Activated CD4-positive, alpha-beta T cell treated with anti-CD3 and anti-CD28 coated beads for 36 hours (primary cell): ENCODE measurements at regions not wholly inside any gene's neighbourhood (a gene's known extent, or its start where the extent isn't known, plus 50 kb on each side); places are given as distances from the start of the nearest gene placed in this dataset.

ENCODE experiments used
- ATAC-seq: fragments of 200-7000 bp; cut with Tn5 transposase; one replicate; pipeline ENCODE4 v1.10.0; 2021; ENCODE audit warnings: mild to moderate bottlenecking, moderate library complexity
- CTCF ChIA-PET: fragments of 350-600 bp; sonication (Branson Sonifier 250); formaldehyde crosslinking; loops from one replicate; lab custom pipeline; 2021; ENCODE audit warnings: antibody characterized with exemption; lab: Charles Lee
- POLR2A ChIA-PET: fragments of 350-600 bp; sonication (Branson Sonifier 250); formaldehyde crosslinking; loops from one replicate; lab custom pipeline; 2021; ENCODE audit warnings: antibody characterized with exemption, inconsistent platforms; lab: Charles Lee
- DNase-seq: peaks from one replicate; pipeline ENCODE4 v3.0.0-alpha.2; 2020
- H3K27ac Mint-ChIP-seq: one replicate; pipeline ENCODE4 v1.8.0; 2021; ENCODE audit warnings: mixed read lengths
- H3K27me3 Mint-ChIP-seq: one replicate; pipeline ENCODE4 v1.8.0; 2021; ENCODE audit warnings: mixed read lengths
- H3K36me3 Mint-ChIP-seq: one replicate; pipeline ENCODE4 v1.8.0; 2021; ENCODE audit warnings: low read depth, mixed read lengths
- H3K4me1 Mint-ChIP-seq: one replicate; pipeline ENCODE4 v1.8.0; 2021; ENCODE audit warnings: mixed read lengths
- H3K4me3 Mint-ChIP-seq: one replicate; pipeline ENCODE4 v1.8.0; 2021; ENCODE audit warnings: mild to moderate bottlenecking, moderate library complexity, mixed read lengths
- H3K9me3 Mint-ChIP-seq: one replicate; pipeline ENCODE4 v1.8.0; 2021; ENCODE audit warnings: low read depth, mixed read lengths
- intact Hi-C, 2 experiments: fragments of 100-400 bp; cut with DNase I in 1 of 2; cut with micrococcal nuclease in 1 of 2; formaldehyde crosslinking; loops; one replicate each; pipeline versions ENCODE4 v1.14.2 to v1.15.1; 2022 to 2024; cut with DNase I, micrococcal nuclease

- ATAC-seq: no peak
- intact Hi-C loops: no loop called here
- H3K36me3 Mint-ChIP-seq: no peaks in the 10 kb centered on the region
- peaks cover 4% of the 10 kb centered on the region for H3K9me3 Mint-ChIP-seq
- no peak overlapping the region for H3K4me3 Mint-ChIP-seq
- no peaks in the 10 kb centered on the region for H3K4me1 Mint-ChIP-seq
- DNase-seq: no peak
- no peaks in the 10 kb centered on the region for H3K27me3 Mint-ChIP-seq
- ChIA-PET CTCF (no interaction called here), POLR2A (no interaction called here)
- no peak overlapping the region for H3K27ac Mint-ChIP-seq
These were observed 980.9 kb downstream of the FSTL5 start for GRCh38 chr4:161182913-161183312.

- DNase-seq (no peak), ATAC-seq (no peak)
- H3K36me3 Mint-ChIP-seq: no peaks in the 10 kb centered on the region
- H3K4me1 Mint-ChIP-seq: no peaks in the 10 kb centered on the region
- no peaks in the 10 kb centered on the region for H3K27me3 Mint-ChIP-seq
- ChIA-PET CTCF (no interaction called here), POLR2A (no interaction called here)
- H3K9me3 Mint-ChIP-seq: peaks cover 3% of the 10 kb centered on the region
- H3K4me3 Mint-ChIP-seq: no peak overlapping the region
- intact Hi-C loops: no loop called here
- H3K27ac Mint-ChIP-seq: no peak overlapping the region
These were observed 985.5 kb downstream of the FSTL5 start for GRCh38 chr4:161178310-161178709.

GRCh38 chr4:161172396-161173026 is 991.3 kb downstream of the FSTL5 start:
- ChIA-PET POLR2A (no interaction called here), CTCF (no interaction called here)
- Mint-ChIP-seq H3K4me3 (no peak overlapping the region), H3K27ac (no peak overlapping the region), H3K36me3 (no peaks in the 10 kb centered on the region), H3K9me3 (peaks cover 2% of the 10 kb centered on the region), H3K4me1 (no peaks in the 10 kb centered on the region), H3K27me3 (no peaks in the 10 kb centered on the region)
- no peak for DNase-seq
- intact Hi-C loops: no loop called here
- no peak for ATAC-seq

- H3K27me3 Mint-ChIP-seq: no peaks in the 10 kb centered on the region
- ChIA-PET POLR2A (no interaction called here), CTCF (interaction anchor here (0.6 kb wide), 1 partner anchor 294 kb away, joined by 4 read pairs; no protein-coding TSS in a partner anchor)
- no peak overlapping the region for H3K4me3 Mint-ChIP-seq
- no peaks in the 10 kb centered on the region for H3K4me1 Mint-ChIP-seq
- peaks cover 6% of the 10 kb centered on the region for H3K9me3 Mint-ChIP-seq
- intact Hi-C loops: no loop called here
- DNase-seq (no peak), ATAC-seq (no peak)
- no peaks in the 10 kb centered on the region for H3K36me3 Mint-ChIP-seq
- no peak overlapping the region for H3K27ac Mint-ChIP-seq
These were observed 996.3 kb downstream of the FSTL5 start for GRCh38 chr4:161167539-161167938.

GRCh38 chr4:161160718-161161117 is 1003.1 kb downstream of the FSTL5 start:
- DNase-seq (no peak), ATAC-seq (no peak)
- Mint-ChIP-seq H3K4me3 (no peak overlapping the region), H3K27me3 (no peaks in the 10 kb centered on the region), H3K9me3 (peaks cover 3% of the 10 kb centered on the region), H3K27ac (no peak overlapping the region), H3K36me3 (no peaks in the 10 kb centered on the region), H3K4me1 (no peaks in the 10 kb centered on the region)
- CTCF ChIA-PET: no interaction called here
- intact Hi-C loops: no loop called here
- POLR2A ChIA-PET: no interaction called here

GRCh38 chr4:161148051-161148450 is 1015.7 kb downstream of the FSTL5 start:
- Mint-ChIP-seq H3K36me3 (no peaks in the 10 kb centered on the region), H3K27me3 (no peaks in the 10 kb centered on the region), H3K27ac (no peak overlapping the region), H3K4me1 (no peaks in the 10 kb centered on the region), H3K9me3 (peaks cover 15% of the 10 kb centered on the region), H3K4me3 (no peak overlapping the region)
- ChIA-PET CTCF (no interaction called here), POLR2A (no interaction called here)
- ATAC-seq (no peak), DNase-seq (no peak)
- intact Hi-C loops: no loop called here

DNA sequence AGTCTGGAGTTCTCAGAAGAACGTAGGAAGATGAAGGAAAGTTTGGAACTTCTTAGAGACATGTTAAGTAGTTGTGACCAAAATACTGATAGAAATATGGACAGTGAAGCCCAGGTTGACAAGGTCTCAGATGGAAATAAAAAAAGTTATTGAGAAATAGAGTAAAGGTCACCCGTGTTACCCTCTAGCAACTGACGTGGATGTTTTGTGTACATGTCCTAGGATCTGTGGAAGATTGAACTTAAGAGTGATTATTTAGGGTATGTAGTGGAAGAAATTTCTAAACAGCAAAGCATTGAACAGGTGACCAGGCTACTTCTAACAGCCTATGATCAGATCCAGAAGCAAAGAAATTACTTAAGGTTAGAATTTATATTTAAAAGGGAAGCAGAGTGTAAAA is 1020.4 kb downstream of the FSTL5 start:
- Mint-ChIP-seq H3K4me1 (no peaks in the 10 kb centered on the region), H3K9me3 (peaks cover 15% of the 10 kb centered on the region), H3K36me3 (no peaks in the 10 kb centered on the region), H3K27me3 (no peaks in the 10 kb centered on the region), H3K27ac (no peak overlapping the region), H3K4me3 (no peak overlapping the region)
- ChIA-PET CTCF (no interaction called here), POLR2A (no interaction called here)
- intact Hi-C loops: no loop called here
- ATAC-seq: no peak
- DNase-seq: no peak

DNA sequence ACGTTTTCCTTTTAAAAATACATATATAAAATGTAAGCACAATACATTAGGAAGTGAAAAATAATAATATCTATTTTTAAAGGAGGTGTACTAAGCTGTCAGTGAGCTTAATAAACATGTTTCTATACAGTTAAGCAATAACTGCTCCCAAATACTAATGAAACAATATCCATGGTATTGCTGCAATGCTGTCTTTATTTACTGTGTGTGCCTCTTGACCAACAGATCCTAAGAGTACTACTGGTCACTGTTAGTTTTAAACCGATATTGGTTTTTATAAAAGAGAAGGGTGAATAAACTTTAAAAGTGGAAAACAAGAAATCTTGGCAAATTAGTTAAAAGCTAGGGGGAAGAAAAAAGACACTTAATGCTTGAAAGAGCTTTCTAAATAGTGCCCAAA is 1029.0 kb downstream of the FSTL5 start:
- peaks cover 12% of the 10 kb centered on the region for H3K9me3 Mint-ChIP-seq
- DNase-seq (no peak), ATAC-seq (no peak)
- ChIA-PET CTCF (no interaction called here), POLR2A (no interaction called here)
- H3K36me3 Mint-ChIP-seq: no peaks in the 10 kb centered on the region
- H3K4me1 Mint-ChIP-seq: no peaks in the 10 kb centered on the region
- intact Hi-C loops: no loop called here
- no peak overlapping the region for H3K27ac Mint-ChIP-seq
- H3K27me3 Mint-ChIP-seq: no peaks in the 10 kb centered on the region
- no peak overlapping the region for H3K4me3 Mint-ChIP-seq

DNA sequence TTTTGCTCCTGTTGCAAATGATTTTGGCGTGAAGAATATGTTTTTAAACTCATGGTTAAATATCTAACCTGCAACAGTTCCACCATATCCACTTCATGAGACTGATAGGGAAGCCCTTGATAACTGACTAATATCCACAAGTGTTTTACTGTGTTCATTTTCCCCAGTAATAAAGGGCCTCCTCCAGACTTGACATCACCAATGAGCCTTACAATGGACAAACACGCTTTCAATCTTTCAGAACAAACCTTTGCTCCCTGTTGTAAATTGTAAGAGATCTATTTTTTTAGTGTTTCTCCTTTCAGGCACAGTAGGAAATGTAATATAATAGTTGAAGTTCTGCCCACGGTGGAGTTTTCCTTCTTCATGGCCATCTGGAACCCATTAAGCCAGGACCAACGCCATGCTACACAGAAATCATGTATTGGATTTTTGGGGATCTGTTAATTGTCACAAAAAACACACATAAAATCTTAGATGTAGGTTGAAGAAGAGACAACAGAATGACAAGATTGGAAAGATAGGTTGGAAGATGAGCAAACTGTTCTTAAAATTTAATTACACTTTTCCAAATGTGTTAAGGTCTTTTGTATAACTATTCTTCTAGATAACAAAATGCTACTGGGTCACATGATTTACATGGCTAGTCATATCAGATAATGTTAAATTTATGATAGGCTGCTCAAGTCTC is 1030.1 kb downstream of the FSTL5 start:
- no peak overlapping the region for H3K4me3 Mint-ChIP-seq
- intact Hi-C loops: no loop called here

GRCh38 chr4:161132715-161133425 is 1030.9 kb downstream of the FSTL5 start:
- Mint-ChIP-seq H3K27me3 (no peaks in the 10 kb centered on the region), H3K9me3 (peaks cover 9% of the 10 kb centered on the region), H3K36me3 (no peaks in the 10 kb centered on the region), H3K27ac (no peak overlapping the region), H3K4me1 (no peaks in the 10 kb centered on the region), H3K4me3 (no peak overlapping the region)
- DNase-seq (no peak), ATAC-seq (no peak)
- ChIA-PET POLR2A (no interaction called here), CTCF (no interaction called here)
- intact Hi-C loops: no loop called here

More for the DNA sequence above, 1030.1 kb downstream of the FSTL5 start:
- ATAC-seq: no peak
- Mint-ChIP-seq H3K27me3 (no peaks in the 10 kb centered on the region), H3K27ac (no peak overlapping the region), H3K4me1 (no peaks in the 10 kb centered on the region), H3K9me3 (peaks cover 12% of the 10 kb centered on the region), H3K36me3 (no peaks in the 10 kb centered on the region)
- CTCF ChIA-PET: interaction anchor here (0.6 kb wide), 1 partner anchor 775 kb away, joined by 3 read pairs; no protein-coding TSS in a partner anchor
- POLR2A ChIA-PET: no interaction called here
- DNase-seq: no peak

DNA sequence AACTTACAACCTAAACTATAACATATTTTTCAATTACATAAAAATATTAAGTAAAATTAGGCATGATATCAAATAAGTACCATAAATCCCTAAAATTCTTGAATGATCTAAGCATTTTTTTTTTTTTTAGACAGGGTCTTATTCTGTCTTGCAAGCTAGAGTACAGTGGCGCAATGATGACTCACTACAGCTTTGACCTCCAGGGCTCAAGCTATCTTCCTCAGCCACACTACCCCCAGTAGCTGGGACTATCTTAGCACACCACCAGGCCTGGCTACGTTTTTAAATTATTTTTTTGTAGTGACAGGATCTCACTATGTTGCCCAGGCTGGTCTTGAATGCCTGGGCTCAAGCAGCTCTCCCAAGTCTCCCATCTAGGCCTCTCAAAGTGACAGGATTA is 1042.3 kb downstream of the FSTL5 start:
- ChIA-PET POLR2A (no interaction called here), CTCF (no interaction called here)
- peaks cover 5% of the 10 kb centered on the region for H3K9me3 Mint-ChIP-seq
- DNase-seq: no peak
- H3K4me3 Mint-ChIP-seq: no peak overlapping the region
- no peaks in the 10 kb centered on the region for H3K36me3 Mint-ChIP-seq
- intact Hi-C loops: no loop called here
- no peaks in the 10 kb centered on the region for H3K27me3 Mint-ChIP-seq
- no peak for ATAC-seq
- no peaks in the 10 kb centered on the region for H3K4me1 Mint-ChIP-seq
- no peak overlapping the region for H3K27ac Mint-ChIP-seq

GRCh38 chr4:161101881-161102280 is 1061.9 kb downstream of the FSTL5 start:
- intact Hi-C loops: no loop called here
- Mint-ChIP-seq H3K36me3 (no peaks in the 10 kb centered on the region), H3K9me3 (peaks cover 7% of the 10 kb centered on the region), H3K4me3 (no peak overlapping the region), H3K4me1 (no peaks in the 10 kb centered on the region), H3K27ac (no peak overlapping the region), H3K27me3 (no peaks in the 10 kb centered on the region)
- ChIA-PET POLR2A (no interaction called here), CTCF (no interaction called here)
- ATAC-seq (no peak), DNase-seq (no peak)
